Activated CD8-positive, alpha-beta T cell treated with anti-CD3 and anti-CD28 coated beads for 36 hours (primary cell): ENCODE measurements at regions not wholly inside any gene's neighbourhood (a gene's known extent, or its start where the extent isn't known, plus 50 kb on each side); places are given as distances from the start of the nearest gene placed in this dataset.

Experiments used
- ATAC-seq: fragments of 200-7000 bp; cut with Tn5 transposase; one replicate; pipeline ENCODE4 v1.10.0; 2021; ENCODE audit warnings: mild to moderate bottlenecking, moderate library complexity
- CTCF ChIA-PET: fragments of 350-600 bp; sonication (Branson Sonifier 250); formaldehyde crosslinking; loops from one replicate; lab custom pipeline; 2021; ENCODE audit warnings: antibody characterized with exemption; lab: Charles Lee
- POLR2A ChIA-PET: fragments of 350-600 bp; sonication (Branson Sonifier 250); formaldehyde crosslinking; loops from one replicate; lab custom pipeline; 2021; ENCODE audit warnings: antibody characterized with exemption; lab: Charles Lee
- DNase-seq: peaks from one replicate; pipeline ENCODE4 v3.0.0-alpha.2; 2020
- H3K27ac Mint-ChIP-seq: one replicate; pipeline ENCODE4 v1.8.0; 2021; ENCODE audit warnings: mild to moderate bottlenecking, mixed read lengths
- H3K27me3 Mint-ChIP-seq: one replicate; pipeline ENCODE4 v1.8.0; 2021; ENCODE audit warnings: mixed read lengths
- H3K36me3 Mint-ChIP-seq: one replicate; pipeline ENCODE4 v1.8.0; 2021; ENCODE audit warnings: low read depth, mixed read lengths
- H3K4me1 Mint-ChIP-seq: one replicate; pipeline ENCODE4 v1.8.0; 2021; ENCODE audit warnings: low read depth, mixed read lengths
- H3K4me3 Mint-ChIP-seq: one replicate; pipeline ENCODE4 v1.8.0; 2021; ENCODE audit warnings: mild to moderate bottlenecking, moderate library complexity, mixed read lengths
- H3K9me3 Mint-ChIP-seq: one replicate; pipeline ENCODE4 v1.8.0; 2021; ENCODE audit warnings: mixed read lengths
- intact Hi-C: fragments of 100-400 bp; cut with micrococcal nuclease; formaldehyde crosslinking; loops from one replicate; pipeline ENCODE4 v1.10.0; 2022
- TF ChIP-seq, protein P1 (sequence below): fragments of 200-600 bp; IDR thresholded peaks from one replicate; pipeline ENCODE4 v1.8.0; 2022; ENCODE audit warnings: antibody characterized with exemption, mild to moderate bottlenecking

- DNase-seq (no peak), ATAC-seq (no peak)
- no peaks in the 10 kb centered on the region for H3K4me1 Mint-ChIP-seq
- ChIA-PET POLR2A (interaction anchor here (0.7 kb wide), 1 partner anchor 34 kb away, joined by 3 read pairs; no protein-coding TSS in a partner anchor), CTCF (interaction anchor here (1.6 kb wide), 1 partner anchor 12 kb away, joined by 4 read pairs; no protein-coding TSS in a partner anchor)
- intact Hi-C loops: no loop called here
- H3K9me3 Mint-ChIP-seq: peaks cover 17% of the 10 kb centered on the region
- no peak overlapping the region for H3K4me3 Mint-ChIP-seq
- no peaks in the 10 kb centered on the region for H3K36me3 Mint-ChIP-seq
- TF ChIP-seq, protein P1, sequence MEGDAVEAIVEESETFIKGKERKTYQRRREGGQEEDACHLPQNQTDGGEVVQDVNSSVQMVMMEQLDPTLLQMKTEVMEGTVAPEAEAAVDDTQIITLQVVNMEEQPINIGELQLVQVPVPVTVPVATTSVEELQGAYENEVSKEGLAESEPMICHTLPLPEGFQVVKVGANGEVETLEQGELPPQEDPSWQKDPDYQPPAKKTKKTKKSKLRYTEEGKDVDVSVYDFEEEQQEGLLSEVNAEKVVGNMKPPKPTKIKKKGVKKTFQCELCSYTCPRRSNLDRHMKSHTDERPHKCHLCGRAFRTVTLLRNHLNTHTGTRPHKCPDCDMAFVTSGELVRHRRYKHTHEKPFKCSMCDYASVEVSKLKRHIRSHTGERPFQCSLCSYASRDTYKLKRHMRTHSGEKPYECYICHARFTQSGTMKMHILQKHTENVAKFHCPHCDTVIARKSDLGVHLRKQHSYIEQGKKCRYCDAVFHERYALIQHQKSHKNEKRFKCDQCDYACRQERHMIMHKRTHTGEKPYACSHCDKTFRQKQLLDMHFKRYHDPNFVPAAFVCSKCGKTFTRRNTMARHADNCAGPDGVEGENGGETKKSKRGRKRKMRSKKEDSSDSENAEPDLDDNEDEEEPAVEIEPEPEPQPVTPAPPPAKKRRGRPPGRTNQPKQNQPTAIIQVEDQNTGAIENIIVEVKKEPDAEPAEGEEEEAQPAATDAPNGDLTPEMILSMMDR: no peak
- H3K27me3 Mint-ChIP-seq: peaks cover 8% of the 10 kb centered on the region
- H3K27ac Mint-ChIP-seq: no peak overlapping the region
Observed at GRCh38 chr4:105093975-105094374, 52.7 kb upstream of the TET2 start.
